MCF 10A (cell line): ENCODE measurements at regions not wholly inside any gene's neighbourhood (a gene's known extent, or its start where the extent isn't known, plus 50 kb on each side); places are given as distances from the start of the nearest gene placed in this dataset.
A peak's percentile ranks its signal among the peaks of the same experiment; 100 is the strongest.

Experiments
- BruUV-seq: library from RNA; stranded (reverse); fragments of 400-500 nt; replicated peaks from 2 replicates; lab custom pipeline; 2021; lab: Mats Ljungman, UMichigan
- CTCF ChIA-PET: fragments of 300-600 bp; sonication (Branson Sonifier 250); formaldehyde crosslinking; extraction: SDS; loops from one replicate; lab custom pipeline; 2021; ENCODE audit warnings: antibody characterized with exemption, inconsistent platforms; lab: Yijun Ruan, JAX
- POLR2A ChIA-PET: fragments of 300-600, 350-650 bp; sonication (Branson Sonifier 250); formaldehyde crosslinking; extraction: SDS; loops from one replicate; lab custom pipeline; 2020; ENCODE audit warnings: antibody characterized with exemption, inconsistent platforms; lab: Yijun Ruan, JAX
- DNase-seq: peaks from one replicate; pipeline ENCODE4 v3.0.0-alpha.2; 2018; ENCODE audit not compliant: unreplicated experiment
- H3K27ac Mint-ChIP-seq: one replicate; pipeline ENCODE4 v1.8.0; 2022; ENCODE audit warnings: mild to moderate bottlenecking, low read depth, mixed read lengths; ENCODE audit not compliant: unreplicated experiment
- H3K27me3 Mint-ChIP-seq: one replicate; pipeline ENCODE4 v1.8.0; 2022; ENCODE audit warnings: mixed read lengths; ENCODE audit not compliant: insufficient read depth, unreplicated experiment
- H3K36me3 Mint-ChIP-seq: one replicate; pipeline ENCODE4 v1.8.0; 2022; ENCODE audit warnings: mild to moderate bottlenecking, moderate library complexity, mixed read lengths; ENCODE audit not compliant: insufficient read depth, unreplicated experiment
- H3K4me1 Mint-ChIP-seq: one replicate; pipeline ENCODE4 v1.8.0; 2022; ENCODE audit warnings: mixed read lengths; ENCODE audit not compliant: insufficient read depth, unreplicated experiment
- H3K4me3 Mint-ChIP-seq: one replicate; pipeline ENCODE4 v1.8.0; 2022; ENCODE audit warnings: mild to moderate bottlenecking, moderate library complexity, mixed read lengths; ENCODE audit not compliant: unreplicated experiment
- H3K9me3 Mint-ChIP-seq: one replicate; pipeline ENCODE4 v1.8.0; 2022; ENCODE audit warnings: mixed read lengths; ENCODE audit not compliant: unreplicated experiment
- CTCF ChIP-seq: fragments of 200-600 bp; IDR thresholded peaks from one replicate; pipeline ENCODE4 v1.8.0; 2022; ENCODE audit warnings: antibody characterized with exemption, mild to moderate bottlenecking; ENCODE audit not compliant: unreplicated experiment
- intact Hi-C: fragments of 100-400 bp; cut with micrococcal nuclease; formaldehyde crosslinking; loops from 2 replicates; pipeline ENCODE4 v1.14.1; 2022

GRCh38 chr3:157979022-157979421 is 127.2 kb downstream of the SHOX2 start:
- Mint-ChIP-seq H3K9me3 (no peaks in the 10 kb centered on the region), H3K4me1 (no peaks in the 10 kb centered on the region), H3K4me3 (no peak overlapping the region), H3K36me3 (no peaks in the 10 kb centered on the region), H3K27ac (no peak overlapping the region), H3K27me3 (no peaks in the 10 kb centered on the region)
- DNase-seq, result no peak
- CTCF ChIA-PET, result no interaction called here
- no TSS peak for BruUV-seq
- POLR2A ChIA-PET, result no interaction called here
- intact Hi-C loops, result no loop called here
- no peak for TF ChIP-seq CTCF

- Mint-ChIP-seq H3K36me3 (no peaks in the 10 kb centered on the region), H3K4me3 (no peak overlapping the region), H3K27ac (no peak overlapping the region), H3K27me3 (no peaks in the 10 kb centered on the region), H3K9me3 (no peaks in the 10 kb centered on the region), H3K4me1 (no peaks in the 10 kb centered on the region)
- ChIA-PET POLR2A (no interaction called here), CTCF (interaction anchor here (0.8 kb wide), 1 partner anchor 260 kb away, joined by 3 read pairs; no protein-coding TSS in a partner anchor)
- intact Hi-C loops, result no loop called here
- DNase-seq, result no peak
- no peak for TF ChIP-seq CTCF
- BruUV-seq, result no TSS peak
Observed at GRCh38 chr3:157961665-157962064, 144.6 kb downstream of the SHOX2 start.

GRCh38 chr3:157958457-157958856 is 147.8 kb downstream of the SHOX2 start:
- Mint-ChIP-seq H3K4me1 (no peaks in the 10 kb centered on the region), H3K27me3 (no peaks in the 10 kb centered on the region), H3K27ac (peak overlapping the region; percentile 26), H3K36me3 (no peaks in the 10 kb centered on the region), H3K4me3 (no peak overlapping the region), H3K9me3 (no peaks in the 10 kb centered on the region)
- no peak for TF ChIP-seq CTCF
- no TSS peak for BruUV-seq
- POLR2A ChIA-PET, result no interaction called here
- intact Hi-C loops, result no loop called here
- CTCF ChIA-PET, result no interaction called here
- DNase-seq, result no peak

GRCh38 chr3:157956850-157957249 is 149.4 kb downstream of the SHOX2 start:
- no peak overlapping the region for H3K4me3 Mint-ChIP-seq
- H3K36me3 Mint-ChIP-seq, result no peaks in the 10 kb centered on the region
- DNase-seq, result no peak
- POLR2A ChIA-PET, result no interaction called here
- no TSS peak for BruUV-seq
- intact Hi-C loops, result no loop called here
- no peaks in the 10 kb centered on the region for H3K9me3 Mint-ChIP-seq
- no peaks in the 10 kb centered on the region for H3K27me3 Mint-ChIP-seq
- H3K4me1 Mint-ChIP-seq, result no peaks in the 10 kb centered on the region
- TF ChIP-seq CTCF, result no peak
- H3K27ac Mint-ChIP-seq, result no peak overlapping the region
- CTCF ChIA-PET, result interaction anchor here (1.5 to 1.6 kb wide), 2 partner anchors 11 to 16 kb away, joined by 3 to 5 read pairs; no protein-coding TSS in a partner anchor
